MCF 10A (cell line): ENCODE measurements at regions not wholly inside any gene's neighbourhood (a gene's known extent, or its start where the extent isn't known, plus 50 kb on each side); places are given as distances from the start of the nearest gene placed in this dataset.

ENCODE experiments used
- BruUV-seq: library from RNA; stranded (reverse); fragments of 400-500 nt; replicated peaks from 2 replicates; lab custom pipeline; 2021; lab: Mats Ljungman, UMichigan
- CTCF ChIA-PET: fragments of 300-600 bp; sonication (Branson Sonifier 250); formaldehyde crosslinking; extraction: SDS; loops from one replicate; lab custom pipeline; 2021; ENCODE audit warnings: antibody characterized with exemption, inconsistent platforms; lab: Yijun Ruan, JAX
- POLR2A ChIA-PET: fragments of 300-600, 350-650 bp; sonication (Branson Sonifier 250); formaldehyde crosslinking; extraction: SDS; loops from one replicate; lab custom pipeline; 2020; ENCODE audit warnings: antibody characterized with exemption, inconsistent platforms; lab: Yijun Ruan, JAX
- DNase-seq: peaks from one replicate; pipeline ENCODE4 v3.0.0-alpha.2; 2018; ENCODE audit not compliant: unreplicated experiment
- H3K27ac Mint-ChIP-seq: one replicate; pipeline ENCODE4 v1.8.0; 2022; ENCODE audit warnings: mild to moderate bottlenecking, low read depth, mixed read lengths; ENCODE audit not compliant: unreplicated experiment
- H3K27me3 Mint-ChIP-seq: one replicate; pipeline ENCODE4 v1.8.0; 2022; ENCODE audit warnings: mixed read lengths; ENCODE audit not compliant: insufficient read depth, unreplicated experiment
- H3K36me3 Mint-ChIP-seq: one replicate; pipeline ENCODE4 v1.8.0; 2022; ENCODE audit warnings: mild to moderate bottlenecking, moderate library complexity, mixed read lengths; ENCODE audit not compliant: insufficient read depth, unreplicated experiment
- H3K4me1 Mint-ChIP-seq: one replicate; pipeline ENCODE4 v1.8.0; 2022; ENCODE audit warnings: mixed read lengths; ENCODE audit not compliant: insufficient read depth, unreplicated experiment
- H3K4me3 Mint-ChIP-seq: one replicate; pipeline ENCODE4 v1.8.0; 2022; ENCODE audit warnings: mild to moderate bottlenecking, moderate library complexity, mixed read lengths; ENCODE audit not compliant: unreplicated experiment
- H3K9me3 Mint-ChIP-seq: one replicate; pipeline ENCODE4 v1.8.0; 2022; ENCODE audit warnings: mixed read lengths; ENCODE audit not compliant: unreplicated experiment
- intact Hi-C: fragments of 100-400 bp; cut with micrococcal nuclease; formaldehyde crosslinking; loops from 2 replicates; pipeline ENCODE4 v1.14.1; 2022
- TF ChIP-seq, protein P1 (sequence below): fragments of 200-600 bp; IDR thresholded peaks from one replicate; pipeline ENCODE4 v1.8.0; 2022; ENCODE audit warnings: antibody characterized with exemption, mild to moderate bottlenecking; ENCODE audit not compliant: unreplicated experiment

DNA sequence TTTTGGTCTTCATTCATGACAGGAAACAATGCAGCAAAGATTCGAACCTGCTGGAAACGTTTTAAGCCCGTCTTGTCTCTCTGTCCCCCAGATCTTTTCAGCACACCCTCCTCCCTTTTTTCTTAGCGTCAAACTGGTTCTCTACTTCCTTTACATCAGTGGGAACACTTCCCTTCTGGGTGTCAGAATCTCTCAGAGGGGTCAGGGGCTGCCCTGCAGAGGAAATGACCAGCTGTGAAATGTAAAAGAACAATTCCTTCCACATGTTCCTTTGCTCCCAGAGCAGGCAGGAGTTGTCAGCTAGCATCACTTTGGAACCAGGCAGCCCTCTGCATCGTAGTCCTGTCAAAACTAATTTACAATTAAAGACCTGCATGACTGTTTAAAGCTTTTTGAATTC lies 619.0 kb downstream of the TFAP2A start:
- intact Hi-C loops, result no loop called here
- BruUV-seq, result no TSS peak
- Mint-ChIP-seq H3K27me3 (no peaks in the 10 kb centered on the region), H3K27ac (no peak overlapping the region), H3K9me3 (no peaks in the 10 kb centered on the region), H3K36me3 (no peaks in the 10 kb centered on the region), H3K4me3 (no peak overlapping the region), H3K4me1 (no peaks in the 10 kb centered on the region)
- no peak for DNase-seq
- POLR2A ChIA-PET, result no interaction called here
- TF ChIP-seq, protein P1, sequence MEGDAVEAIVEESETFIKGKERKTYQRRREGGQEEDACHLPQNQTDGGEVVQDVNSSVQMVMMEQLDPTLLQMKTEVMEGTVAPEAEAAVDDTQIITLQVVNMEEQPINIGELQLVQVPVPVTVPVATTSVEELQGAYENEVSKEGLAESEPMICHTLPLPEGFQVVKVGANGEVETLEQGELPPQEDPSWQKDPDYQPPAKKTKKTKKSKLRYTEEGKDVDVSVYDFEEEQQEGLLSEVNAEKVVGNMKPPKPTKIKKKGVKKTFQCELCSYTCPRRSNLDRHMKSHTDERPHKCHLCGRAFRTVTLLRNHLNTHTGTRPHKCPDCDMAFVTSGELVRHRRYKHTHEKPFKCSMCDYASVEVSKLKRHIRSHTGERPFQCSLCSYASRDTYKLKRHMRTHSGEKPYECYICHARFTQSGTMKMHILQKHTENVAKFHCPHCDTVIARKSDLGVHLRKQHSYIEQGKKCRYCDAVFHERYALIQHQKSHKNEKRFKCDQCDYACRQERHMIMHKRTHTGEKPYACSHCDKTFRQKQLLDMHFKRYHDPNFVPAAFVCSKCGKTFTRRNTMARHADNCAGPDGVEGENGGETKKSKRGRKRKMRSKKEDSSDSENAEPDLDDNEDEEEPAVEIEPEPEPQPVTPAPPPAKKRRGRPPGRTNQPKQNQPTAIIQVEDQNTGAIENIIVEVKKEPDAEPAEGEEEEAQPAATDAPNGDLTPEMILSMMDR, result no peak
- CTCF ChIA-PET, result interaction anchor here (0.6 kb wide), 1 partner anchor 656 kb away, joined by 3 read pairs; no protein-coding TSS in a partner anchor

GRCh38 chr6:9789201-9789600 lies 625.7 kb downstream of the TFAP2A start:
- ChIA-PET CTCF (no interaction called here), POLR2A (no interaction called here)
- intact Hi-C loops, result no loop called here
- DNase-seq, result peak; percentile 21
- Mint-ChIP-seq H3K4me3 (no peak overlapping the region), H3K9me3 (no peaks in the 10 kb centered on the region), H3K4me1 (no peaks in the 10 kb centered on the region), H3K36me3 (no peaks in the 10 kb centered on the region), H3K27ac (no peak overlapping the region), H3K27me3 (no peaks in the 10 kb centered on the region)
- BruUV-seq, result no TSS peak
- TF ChIP-seq, protein P1, result no peak

- intact Hi-C loops, result no loop called here
Measured at GRCh38 chr6:9784786-9785185, 630.1 kb downstream of the TFAP2A start.

DNA sequence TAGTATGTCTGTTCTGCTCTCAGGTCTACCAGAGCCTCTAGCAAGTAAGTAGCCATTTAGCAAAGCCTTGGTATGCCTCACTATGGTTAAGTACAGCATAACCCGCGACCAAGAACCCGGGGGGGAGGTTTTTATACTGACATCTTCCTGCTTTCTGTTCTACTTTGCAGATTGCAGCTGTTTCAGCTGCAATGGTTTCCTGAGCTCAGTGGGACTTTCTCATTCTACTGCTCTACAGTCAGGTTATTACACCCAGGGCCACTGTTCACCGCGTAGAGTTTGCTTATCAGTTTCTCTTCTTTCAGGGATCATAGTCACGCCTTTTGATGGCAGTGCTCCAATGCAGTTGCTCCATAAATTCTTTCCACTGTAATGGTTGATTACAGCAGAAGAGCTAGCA lies 631.3 kb downstream of the TFAP2A start:
- CTCF ChIA-PET, result no interaction called here
- peak; percentile 6 for DNase-seq
- H3K9me3 Mint-ChIP-seq, result no peaks in the 10 kb centered on the region
- POLR2A ChIA-PET, result interaction anchor here (1.0 kb wide), 1 partner anchor 16 kb away, joined by 4 read pairs; no protein-coding TSS in a partner anchor
- no peaks in the 10 kb centered on the region for H3K4me1 Mint-ChIP-seq
- no peaks in the 10 kb centered on the region for H3K27me3 Mint-ChIP-seq
- BruUV-seq, result no TSS peak
- no peak overlapping the region for H3K4me3 Mint-ChIP-seq
- H3K27ac Mint-ChIP-seq, result no peak overlapping the region
- H3K36me3 Mint-ChIP-seq, result no peaks in the 10 kb centered on the region
- intact Hi-C loops, result no loop called here
- TF ChIP-seq, protein P1, result no peak

More at GRCh38 chr6:9784786-9785185, 630.1 kb downstream of the TFAP2A start:
- no peak for DNase-seq
- no TSS peak for BruUV-seq
- TF ChIP-seq, protein P1, result no peak
- Mint-ChIP-seq H3K9me3 (no peaks in the 10 kb centered on the region), H3K36me3 (no peaks in the 10 kb centered on the region), H3K4me3 (no peak overlapping the region), H3K27ac (no peak overlapping the region), H3K27me3 (no peaks in the 10 kb centered on the region), H3K4me1 (no peaks in the 10 kb centered on the region)
- CTCF ChIA-PET, result interaction anchor here (0.6 kb wide), 1 partner anchor 161 kb away, joined by 3 read pairs; no protein-coding TSS in a partner anchor
- POLR2A ChIA-PET, result interaction anchor here (0.7 to 1.0 kb wide), 2 partner anchors 10 to 14 kb away, joined by 4 read pairs; no protein-coding TSS in a partner anchor
